Stimulated activated CD8-positive, alpha-beta memory T cell treated with anti-CD3 and anti-CD28 coated beads, Interleukin-4, amount 100 ng/mL, for 48 hours (primary cell): ENCODE measurements at regions not wholly inside any gene's neighbourhood (a gene's known extent, or its start where the extent isn't known, plus 50 kb on each side); places are given as distances from the start of the nearest gene placed in this dataset.

Experiments
- DNase-seq: peaks from one replicate; pipeline ENCODE4 v3.0.0-alpha.2; 2020

- DNase-seq = peak; percentile 51
Observed at GRCh38 chr7:21253740-21254687, 173.9 kb upstream of the SP4 start.

GRCh38 chr7:21256310-21256877 lies 171.5 kb upstream of the SP4 start:
- no peak for DNase-seq

GRCh38 chr7:21260939-21261338 lies 166.9 kb upstream of the SP4 start:
- no peak for DNase-seq

GRCh38 chr7:21261627-21262594 lies 166.0 kb upstream of the SP4 start:
- peak; percentile 60 for DNase-seq

- no peak for DNase-seq
Observed at GRCh38 chr7:21269021-21269420, 158.9 kb upstream of the SP4 start.

GRCh38 chr7:21276471-21277035 lies 151.3 kb upstream of the SP4 start:
- no peak for DNase-seq

GRCh38 chr7:21278944-21279343 lies 148.9 kb upstream of the SP4 start:
- no peak for DNase-seq

- DNase-seq = no peak
Observed at GRCh38 chr7:21281193-21281592, 146.7 kb upstream of the SP4 start.

- no peak for DNase-seq
Observed at GRCh38 chr7:21293771-21294170, 134.1 kb upstream of the SP4 start.

- no peak for DNase-seq
Observed at GRCh38 chr7:21299766-21300165, 128.1 kb upstream of the SP4 start.

GRCh38 chr7:21300692-21301091 lies 127.2 kb upstream of the SP4 start:
- no peak for DNase-seq

- no peak for DNase-seq
Observed at GRCh38 chr7:21304808-21305375, 123.0 kb upstream of the SP4 start.

GRCh38 chr7:21305455-21306235 lies 122.2 kb upstream of the SP4 start:
- no peak for DNase-seq

- no peak for DNase-seq
Observed at GRCh38 chr7:21314954-21315353, 112.9 kb upstream of the SP4 start.

GRCh38 chr7:21317966-21318915 lies 109.6 kb upstream of the SP4 start:
- DNase-seq = no peak

GRCh38 chr7:21318916-21319270 lies 109.0 kb upstream of the SP4 start:
- DNase-seq = no peak

GRCh38 chr7:21326241-21326640 lies 101.6 kb upstream of the SP4 start:
- DNase-seq = no peak

- no peak for DNase-seq
Observed at GRCh38 chr7:21326921-21327320, 101.0 kb upstream of the SP4 start.

- no peak for DNase-seq
Observed at GRCh38 chr7:21327422-21328409, 100.2 kb upstream of the SP4 start.
